ENCODE measurements at regions not wholly inside any gene's neighbourhood (a gene's known extent, or its start where the extent isn't known, plus 50 kb on each side); places are given as distances from the start of the nearest gene placed in this dataset.

GRCh38 chr1:228848406-228848805 lies 113.1 kb downstream of the RHOU start:
- no peak for DNase-seq

- DNase-seq: no peak
These were observed 113.8 kb downstream of the RHOU start for GRCh38 chr1:228849011-228849541.

DNA sequence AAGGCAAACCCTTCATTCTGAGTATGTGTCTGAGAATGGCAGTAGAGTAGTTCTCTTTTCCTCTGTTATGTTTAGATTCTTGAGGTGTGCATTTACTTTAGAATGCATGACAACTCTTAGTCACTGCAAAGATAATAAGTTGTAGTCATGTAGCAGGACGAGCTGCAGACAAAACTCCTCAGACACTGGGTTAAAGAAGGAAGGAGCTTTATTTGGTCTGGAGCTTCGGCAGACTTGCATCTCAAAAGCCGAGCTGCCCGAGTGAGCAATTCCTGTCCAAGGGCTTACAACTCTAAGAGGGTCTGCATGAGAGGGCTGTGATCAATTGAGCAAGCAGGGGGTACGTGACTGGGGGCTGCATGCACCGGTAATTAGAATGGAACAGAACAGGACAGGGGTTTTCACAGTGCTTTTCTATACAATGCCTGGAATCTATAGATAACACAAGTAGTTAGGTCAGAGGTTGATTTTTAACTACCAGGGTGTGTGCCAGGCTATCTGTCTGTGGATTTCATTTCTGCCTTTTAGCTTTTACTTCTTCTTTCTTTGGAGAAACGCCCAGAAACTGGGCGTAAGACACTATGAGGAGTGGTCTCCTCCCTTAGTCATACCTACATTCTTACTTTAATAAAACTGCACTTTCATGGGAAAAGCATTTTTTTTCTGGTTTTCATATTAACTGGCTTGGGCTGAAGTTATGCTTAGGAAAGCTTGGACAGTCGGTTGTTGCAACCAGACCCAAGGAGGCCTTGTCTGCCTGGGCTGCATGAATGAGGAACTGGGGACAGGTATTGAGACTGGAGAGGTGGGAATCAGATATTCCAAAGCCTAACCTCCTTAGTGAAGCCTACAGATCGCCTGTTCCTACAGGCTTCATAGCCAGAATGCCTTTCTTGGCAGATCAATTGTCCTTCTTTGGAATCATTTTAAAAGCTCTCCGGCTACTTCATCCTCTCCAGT lies 115.1 kb downstream of the RHOU start:
- no peak for DNase-seq

DNA sequence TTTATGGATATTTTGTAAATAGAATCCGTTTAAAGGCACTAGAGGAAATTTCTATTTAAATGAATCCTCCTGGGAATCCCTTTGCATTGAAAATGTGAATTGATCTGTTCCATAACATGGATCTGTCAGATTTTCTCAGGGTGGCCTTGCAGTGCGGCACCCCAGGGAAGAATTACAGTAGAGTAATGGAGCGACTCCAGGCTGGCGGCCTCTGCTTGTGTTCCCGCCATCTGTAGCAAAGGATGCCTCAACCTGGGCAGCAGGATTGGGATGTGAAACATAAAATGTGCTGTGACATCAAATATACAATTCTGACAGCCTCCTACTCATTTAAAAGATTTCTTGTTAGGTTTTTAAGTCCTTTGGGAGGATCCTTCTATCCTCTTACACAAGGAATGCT lies 115.9 kb downstream of the RHOU start:
- no peak for DNase-seq

- DNase-seq: no peak
These were observed 116.3 kb downstream of the RHOU start for GRCh38 chr1:228851618-228852017.

DNA sequence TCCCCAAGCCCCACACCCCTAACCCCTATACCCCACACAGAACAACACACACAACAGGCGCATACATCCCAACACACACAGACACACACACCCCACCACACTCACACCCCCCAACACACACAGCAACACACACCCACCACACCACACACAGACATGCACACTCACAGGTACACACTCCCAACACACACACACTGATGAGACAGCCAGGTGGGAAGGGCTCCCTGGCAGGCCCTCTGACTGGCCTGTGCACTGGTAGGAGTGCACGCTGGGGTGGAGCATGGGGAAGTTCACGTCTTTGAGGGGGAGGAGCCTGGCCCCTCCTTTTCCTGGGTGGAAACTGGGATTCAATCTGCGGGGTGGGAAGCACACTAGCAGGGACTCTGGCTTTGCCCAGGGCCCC lies 116.7 kb downstream of the RHOU start:
- DNase-seq: no peak

DNA sequence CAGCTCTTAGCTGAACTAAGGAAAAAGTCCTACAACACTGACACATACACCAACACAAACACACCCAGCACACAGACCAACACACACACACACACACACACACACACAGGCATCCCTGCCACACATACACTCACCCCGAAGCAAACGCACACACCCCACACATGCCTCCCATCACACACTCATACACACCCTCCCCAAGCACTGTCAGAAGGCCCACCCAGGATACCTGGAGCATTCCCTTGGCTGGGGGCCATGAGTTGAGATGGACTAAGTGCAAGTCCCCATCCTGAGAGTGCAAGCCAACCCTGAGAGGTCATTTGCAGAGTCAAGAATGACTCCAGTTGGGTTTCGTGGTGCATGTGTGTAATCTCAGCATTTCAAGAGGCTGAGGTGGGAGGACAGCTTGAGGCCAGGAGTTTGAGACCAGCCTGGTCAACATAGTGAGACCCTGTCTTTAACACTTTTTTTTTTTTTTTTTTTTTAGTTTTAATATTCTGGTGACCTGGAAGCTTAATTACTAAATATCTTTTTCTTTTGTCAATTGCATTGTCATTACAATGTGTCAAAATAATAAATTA lies 117.3 kb downstream of the RHOU start:
- DNase-seq: no peak

DNA sequence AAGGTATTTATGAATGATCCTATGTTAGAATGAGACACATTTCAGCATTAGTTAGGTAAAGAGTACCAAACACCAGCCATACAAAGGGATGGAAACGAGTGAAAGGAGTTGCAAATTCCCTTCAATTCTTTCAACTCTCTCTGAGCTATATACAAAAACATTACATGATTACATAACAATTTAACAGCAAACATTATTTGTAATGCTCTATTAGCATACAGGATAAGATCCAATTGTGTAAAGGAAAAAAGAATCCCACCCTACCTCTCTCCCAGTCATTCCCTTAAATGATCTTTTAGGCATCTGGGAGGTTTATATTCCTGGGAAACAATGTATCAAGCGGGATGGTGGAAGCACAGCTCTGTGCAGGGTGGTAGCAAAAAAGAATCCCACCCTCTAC lies 117.9 kb downstream of the RHOU start:
- DNase-seq: no peak

DNA sequence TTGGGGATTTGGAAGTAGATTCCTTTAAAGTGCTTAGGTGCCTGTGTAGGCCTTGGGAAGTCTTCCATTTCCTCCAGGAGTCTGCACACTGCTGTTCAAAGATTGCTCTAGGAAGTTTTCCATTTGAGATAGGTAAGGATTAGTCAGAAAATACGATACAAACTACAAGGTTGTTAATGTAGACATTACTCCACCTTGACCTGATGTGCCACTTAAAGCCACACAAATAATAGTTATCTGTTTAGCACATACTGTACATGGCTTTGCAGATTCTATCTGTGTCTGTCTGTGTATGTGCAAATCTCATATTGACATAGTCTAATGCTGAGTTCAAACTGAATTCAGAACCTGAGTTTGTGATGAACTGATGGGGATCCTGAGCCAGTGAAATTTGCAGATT lies 118.4 kb downstream of the RHOU start:
- no peak for DNase-seq

DNA sequence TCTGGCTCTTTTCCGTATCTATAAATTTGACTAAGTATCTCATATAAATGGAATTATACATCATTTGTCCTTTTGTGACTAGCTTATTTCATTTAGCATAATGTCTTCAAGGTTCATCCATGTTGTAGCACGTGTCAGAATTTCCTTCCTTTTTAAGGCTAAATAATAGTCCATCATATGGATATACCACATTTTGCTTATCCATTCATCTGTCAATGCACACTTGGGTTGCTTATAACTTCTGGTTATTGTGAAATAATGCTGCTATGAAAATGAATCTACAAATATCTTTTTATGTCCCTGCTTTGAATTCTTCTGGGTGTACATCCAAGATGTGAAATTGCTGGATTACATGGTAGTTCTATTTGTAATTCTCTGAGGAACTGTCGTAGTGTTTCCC lies 119.6 kb downstream of the RHOU start:
- DNase-seq: no peak

- DNase-seq: no peak
These were observed 122.3 kb downstream of the RHOU start for GRCh38 chr1:228857611-228858010.

- no peak for DNase-seq
These were observed 125.9 kb downstream of the RHOU start for GRCh38 chr1:228860911-228861831.

- DNase-seq: no peak
These were observed 126.5 kb downstream of the RHOU start for GRCh38 chr1:228861832-228862180.

DNA sequence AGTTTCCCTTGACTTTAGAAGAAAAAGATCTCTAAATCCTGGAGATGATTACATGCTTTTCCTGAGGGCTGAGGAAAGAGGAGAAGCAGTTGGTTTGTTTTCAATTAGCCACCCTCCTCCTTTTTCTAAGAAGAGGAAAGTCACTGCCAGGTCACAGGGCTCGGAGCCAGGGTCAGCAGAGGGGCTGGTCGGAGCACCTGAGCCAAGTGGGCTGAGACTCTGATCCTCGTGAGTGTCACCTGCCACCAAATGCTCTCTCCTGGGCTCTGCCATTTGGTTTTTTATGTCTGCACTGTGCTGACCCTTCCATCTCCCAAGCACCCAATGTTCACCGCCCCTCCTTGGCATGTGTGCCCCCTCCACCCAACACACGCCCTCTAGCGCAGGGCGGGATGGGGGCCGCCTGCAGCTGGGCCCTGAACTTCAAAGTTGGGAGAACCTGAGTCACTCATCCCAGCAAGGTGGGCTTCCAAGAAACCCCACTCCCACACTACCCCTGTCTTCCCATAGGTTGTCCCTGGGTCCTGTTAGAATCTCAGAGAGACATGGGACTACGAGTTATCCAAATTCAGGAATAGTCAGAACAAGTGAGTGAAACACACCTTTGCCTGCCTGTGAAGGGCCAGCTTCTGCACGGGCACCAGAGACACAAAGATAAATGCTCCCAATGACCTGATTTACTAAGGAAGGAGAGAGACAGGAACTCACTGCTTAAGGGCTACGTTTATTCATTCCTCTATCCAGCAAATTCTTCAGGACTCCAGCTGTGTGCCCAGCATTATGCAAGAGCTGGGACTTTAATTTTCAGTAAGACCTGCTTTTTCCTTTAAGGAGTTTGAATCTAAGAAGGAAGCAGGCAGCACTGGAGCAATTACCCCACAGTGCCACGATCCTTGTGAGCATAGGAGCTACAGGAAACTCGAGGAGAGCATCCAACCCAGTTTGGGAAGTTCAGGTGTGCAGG lies 127.5 kb downstream of the RHOU start:
- no peak for DNase-seq

DNA sequence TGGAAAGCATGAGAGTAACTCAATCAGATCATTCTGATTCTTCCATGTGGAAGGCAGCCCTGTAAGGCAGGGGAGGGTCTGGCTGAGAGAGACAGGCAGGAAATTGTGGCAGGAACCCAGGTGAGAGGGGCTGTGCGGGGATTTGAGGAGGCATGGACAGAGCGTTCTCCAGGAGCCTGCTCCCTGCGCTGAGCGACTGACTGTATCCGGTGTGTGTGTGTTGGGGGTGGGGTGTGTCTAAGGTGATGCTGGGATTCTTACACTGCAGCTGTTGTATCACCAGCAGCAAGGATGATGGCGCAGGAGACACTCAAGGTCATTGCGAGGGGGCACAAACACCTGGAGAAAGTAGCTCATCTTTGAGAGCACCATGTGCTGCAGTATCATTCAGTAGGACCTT lies 128.5 kb downstream of the RHOU start:
- no peak for DNase-seq

GRCh38 chr1:228865627-228866330 lies 130.5 kb downstream of the RHOU start:
- no peak for DNase-seq

DNA sequence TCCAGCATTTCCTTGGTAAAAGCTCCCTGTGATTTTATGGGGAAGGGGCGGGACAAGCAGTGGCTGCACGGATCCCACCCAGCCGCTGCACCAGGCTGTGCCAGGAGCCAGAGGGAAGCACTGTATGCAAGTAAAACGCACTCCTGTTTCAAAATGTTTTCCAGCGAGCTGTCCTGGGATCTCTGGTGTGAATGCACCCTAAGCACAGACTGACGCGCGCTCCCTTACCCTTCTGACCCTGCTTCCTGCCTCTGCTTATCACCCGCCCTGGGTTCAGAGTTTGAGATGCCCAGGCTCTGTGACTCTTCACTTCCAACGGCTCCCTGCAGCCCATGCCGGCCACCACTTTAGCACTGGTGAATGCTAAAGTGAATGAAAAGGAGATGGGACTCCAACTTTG lies 131.2 kb downstream of the RHOU start:
- no peak for DNase-seq

GRCh38 chr1:228867108-228867950 lies 132.1 kb downstream of the RHOU start:
- DNase-seq: no peak

DNA sequence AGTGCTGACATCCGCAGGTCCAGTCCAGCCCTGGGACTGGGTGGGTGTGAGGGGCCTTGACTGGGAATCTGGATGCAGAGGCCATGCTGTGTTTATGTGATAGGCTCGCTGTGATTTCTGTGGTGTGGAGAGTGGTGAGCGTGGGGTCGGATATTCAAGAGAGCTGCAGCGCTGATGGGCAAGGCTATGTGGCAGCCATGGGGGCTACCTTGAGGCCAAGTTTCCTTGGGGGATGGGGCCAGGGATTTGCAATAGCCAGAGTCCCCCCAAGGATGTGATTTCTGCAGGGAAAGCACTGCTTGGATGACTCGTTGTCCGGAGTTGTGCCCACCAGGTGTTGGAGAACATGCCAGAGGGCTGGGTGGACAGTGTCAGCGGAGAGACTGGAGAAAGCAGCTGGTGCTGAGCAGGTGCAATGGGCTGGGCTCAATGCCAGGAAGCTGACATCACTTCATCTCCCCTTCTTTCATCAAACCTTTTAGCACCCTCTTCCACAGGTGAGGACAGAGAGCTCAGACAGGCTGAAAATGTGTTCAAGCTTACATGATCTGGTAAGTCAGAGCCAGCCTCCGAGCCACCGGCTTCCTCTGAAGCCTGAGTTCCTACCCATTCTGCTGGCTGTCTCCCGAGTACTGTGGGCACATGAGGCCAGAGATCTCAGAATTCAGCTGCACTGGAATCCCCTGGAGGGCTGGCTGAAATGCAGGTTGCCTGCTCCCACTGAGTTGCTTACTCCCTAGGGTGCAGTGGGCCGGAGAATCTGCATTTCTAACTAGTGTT lies 132.9 kb downstream of the RHOU start:
- no peak for DNase-seq

Data from left kidney (tissue), 1 donor.